Sigmoid colon (tissue), 4 donors: ENCODE measurements at regions not wholly inside any gene's neighbourhood (a gene's known extent, or its start where the extent isn't known, plus 50 kb on each side); places are given as distances from the start of the nearest gene placed in this dataset.

Experiments used
- CTCF ChIP-seq, 4 experiments: fragments of 450-650 bp in 3 of 4; fragments of 200-600 bp in 1 of 4; IDR thresholded peaks; one replicate each; pipeline ENCODE4 v1.5.1; 2016 to 2019; ENCODE audit warnings: antibody characterized with exemption in 4 of 4, mild to moderate bottlenecking in 3 of 4, moderate library complexity in 2 of 4
- EP300 ChIP-seq, 4 donors: sonication (generic); formaldehyde crosslinking; IDR thresholded peaks; one replicate each; pipeline ENCODE4 v1.6.1; 2017; ENCODE audit warnings: antibody characterized with exemption in 4 of 4
- POLR2A ChIP-seq, 2 donors: fragments of 450-650 bp; IDR thresholded peaks; one replicate each; pipeline ENCODE4 v1.6.1; 2016; ENCODE audit warnings: antibody characterized with exemption in 2 of 2, mild to moderate bottlenecking in 2 of 2, moderate library complexity in 2 of 2
- POLR2AphosphoS5 ChIP-seq, 4 donors: sonication (generic); formaldehyde crosslinking; IDR thresholded peaks; one replicate each; pipeline ENCODE4 v1.6.1; 2017; ENCODE audit warnings: antibody characterized with exemption in 4 of 4

GRCh38 chr6:25223490-25223991, 55.6 kb upstream of the CARMIL1 start:
- peak; percentile 49 to 82 (median 75) for TF ChIP-seq CTCF (IDR thresholded peaks at IDR 0.05)
- no peak for TF ChIP-seq POLR2A (IDR thresholded peaks at IDR 0.05)
- TF ChIP-seq POLR2AphosphoS5 (IDR thresholded peaks at IDR 0.05): no peak
- no peak for TF ChIP-seq EP300 (IDR thresholded peaks at IDR 0.05)
